BLaER1 (cell line): ENCODE measurements at regions not wholly inside any gene's neighbourhood (a gene's known extent, or its start where the extent isn't known, plus 50 kb on each side); places are given as distances from the start of the nearest gene placed in this dataset.
"Not testable (repeated sequence)": the region's sequence is repeated elsewhere in the genome, so short reads cannot be mapped to it uniquely, and the experiment has no call there.

Experiments used
- H3K27ac ChIP-seq: shearing (Covaris generic); formaldehyde crosslinking; 2 replicates; pipeline ENCODE4 v1.8.1; 2022
- H3K27me3 ChIP-seq: shearing (Covaris generic); formaldehyde crosslinking; 2 replicates; pipeline ENCODE4 v1.8.1; 2022
- H3K36me3 ChIP-seq: shearing (Covaris generic); formaldehyde crosslinking; 2 replicates; pipeline ENCODE4 v1.8.1; 2022
- H3K4me1 ChIP-seq: shearing (Covaris generic); formaldehyde crosslinking; 2 replicates; pipeline ENCODE4 v1.8.1; 2022
- H3K4me2 ChIP-seq: shearing (Covaris generic); formaldehyde crosslinking; 2 replicates; pipeline ENCODE4 v1.8.1; 2022
- H3K4me3 ChIP-seq: shearing (Covaris generic); formaldehyde crosslinking; 2 replicates; pipeline ENCODE4 v1.8.1; 2022
- H3K9ac ChIP-seq: shearing (Covaris generic); formaldehyde crosslinking; 2 replicates; pipeline ENCODE4 v1.8.1; 2022
- H3K9me3 ChIP-seq: shearing (Covaris generic); formaldehyde crosslinking; 2 replicates; pipeline ENCODE4 v1.8.1; 2022
- H4K20me1 ChIP-seq: shearing (Covaris generic); formaldehyde crosslinking; 2 replicates; pipeline ENCODE4 v1.8.1; 2022
- Cebpa-rat ChIP-seq: shearing (Covaris generic); IDR thresholded peaks from 2 replicates; pipeline ENCODE4 v1.8.1; 2022

GRCh38 chr9:31377358-31377757 is 1007.1 kb upstream of the ACO1 start:
- H3K4me1 ChIP-seq: no peaks in the 10 kb centered on the region
- no peaks in the 10 kb centered on the region for H3K27me3 ChIP-seq
- H3K27ac ChIP-seq: no peak overlapping the region
- H3K9me3 ChIP-seq: no peaks in the 10 kb centered on the region
- no peaks in the 10 kb centered on the region for H4K20me1 ChIP-seq
- H3K4me2 ChIP-seq: no peak overlapping the region
- no peaks in the 10 kb centered on the region for H3K36me3 ChIP-seq
- H3K9ac ChIP-seq: no peak overlapping the region
- TF ChIP-seq Cebpa-rat: no peak
- no peak overlapping the region for H3K4me3 ChIP-seq

DNA sequence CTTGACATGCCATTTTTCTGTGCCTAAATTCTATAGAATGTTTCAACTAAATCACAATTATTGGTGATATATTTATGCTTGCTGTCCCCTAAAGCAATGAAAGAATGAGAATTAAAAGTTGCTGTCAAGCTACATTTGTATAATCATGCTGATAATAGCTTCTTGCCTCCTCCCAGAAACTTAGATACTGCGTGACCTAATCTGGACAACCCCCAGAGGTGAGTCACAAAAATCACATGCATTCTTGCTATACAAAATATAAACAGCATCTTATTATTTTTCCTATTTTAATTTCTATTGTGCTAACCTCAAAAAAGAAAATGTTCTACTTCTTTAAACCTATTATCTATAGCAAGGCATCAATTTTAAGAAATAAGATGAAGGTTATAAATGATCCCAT is 995.8 kb upstream of the ACO1 start:
- Histone ChIP-seq H3K4me3 (no peak overlapping the region), H3K9me3 (no peaks in the 10 kb centered on the region), H3K4me2 (no peak overlapping the region), H3K27me3 (no peaks in the 10 kb centered on the region), H3K36me3 (no peaks in the 10 kb centered on the region), H3K4me1 (peaks cover 6% of the 10 kb centered on the region; the same call in 1 of the 2 replicates), H4K20me1 (no peaks in the 10 kb centered on the region), H3K27ac (no peak overlapping the region), H3K9ac (no peak overlapping the region)
- no peak for TF ChIP-seq Cebpa-rat

DNA sequence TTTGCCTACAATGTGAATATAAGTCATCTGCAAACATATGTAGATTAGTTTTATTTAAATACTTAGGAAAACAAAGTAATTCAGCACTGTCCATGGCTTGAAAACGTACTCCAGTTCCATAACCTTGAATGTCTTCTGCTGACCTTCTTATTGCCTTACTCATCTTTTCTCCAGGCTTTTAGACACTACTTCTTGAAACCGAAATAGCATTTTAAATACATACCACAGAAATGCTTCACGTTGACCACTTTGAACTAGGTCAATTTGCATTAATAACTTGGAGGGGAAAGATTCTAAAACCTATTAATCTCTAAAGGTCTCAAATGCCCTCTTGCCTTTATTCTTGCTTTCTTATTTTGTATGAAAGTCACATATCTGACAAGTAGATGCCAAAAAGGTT is 995.4 kb upstream of the ACO1 start:
- peaks cover 9% of the 10 kb centered on the region; the same call in 1 of the 2 replicates for H3K4me1 ChIP-seq
- no peak overlapping the region for H3K9ac ChIP-seq
- H3K4me3 ChIP-seq: no peak overlapping the region
- H3K27ac ChIP-seq: no peak overlapping the region
- H3K4me2 ChIP-seq: no peak overlapping the region
- H4K20me1 ChIP-seq: no peaks in the 10 kb centered on the region
- no peaks in the 10 kb centered on the region for H3K27me3 ChIP-seq
- TF ChIP-seq Cebpa-rat: no peak
- H3K9me3 ChIP-seq: no peaks in the 10 kb centered on the region
- no peaks in the 10 kb centered on the region for H3K36me3 ChIP-seq

GRCh38 chr9:31390403-31391025 is 993.9 kb upstream of the ACO1 start:
- no peaks in the 10 kb centered on the region for H3K9me3 ChIP-seq

DNA sequence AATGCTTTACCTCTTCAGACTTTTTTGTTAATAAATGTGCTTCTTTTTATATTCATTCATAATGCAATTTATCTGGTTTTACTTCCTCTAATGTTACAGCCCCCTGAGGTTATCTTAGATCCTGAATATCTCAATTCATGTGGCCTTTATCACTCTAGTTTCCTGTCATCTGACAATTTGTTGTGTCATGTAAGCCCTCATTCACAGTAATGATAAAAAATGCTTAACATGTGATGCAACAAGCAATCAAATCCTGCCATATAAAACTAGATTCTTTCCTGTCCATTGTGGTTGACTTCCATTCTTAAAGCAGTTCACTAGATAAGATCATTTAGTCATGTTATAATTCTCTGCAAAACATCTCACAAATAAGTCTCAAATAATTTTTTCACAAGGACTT is 991.2 kb upstream of the ACO1 start:
- Histone ChIP-seq H3K9ac (no peak overlapping the region), H3K4me3 (no peak overlapping the region), H3K9me3 (no peaks in the 10 kb centered on the region), H3K4me2 (no peak overlapping the region), H3K36me3 (no peaks in the 10 kb centered on the region), H4K20me1 (no peaks in the 10 kb centered on the region), H3K27me3 (no peaks in the 10 kb centered on the region), H3K4me1 (peaks cover 9% of the 10 kb centered on the region; the same call in 1 of the 2 replicates), H3K27ac (no peak overlapping the region)
- no peak for TF ChIP-seq Cebpa-rat

More at GRCh38 chr9:31390403-31391025, 993.9 kb upstream of the ACO1 start:
- Histone ChIP-seq H3K4me2 (no peak overlapping the region), H3K4me3 (no peak overlapping the region), H3K36me3 (no peaks in the 10 kb centered on the region), H3K4me1 (peaks cover 9% of the 10 kb centered on the region; the same call in 1 of the 2 replicates), H4K20me1 (no peaks in the 10 kb centered on the region), H3K27me3 (no peaks in the 10 kb centered on the region), H3K9ac (no peak overlapping the region), H3K27ac (no peak overlapping the region)
- no peak for TF ChIP-seq Cebpa-rat

DNA sequence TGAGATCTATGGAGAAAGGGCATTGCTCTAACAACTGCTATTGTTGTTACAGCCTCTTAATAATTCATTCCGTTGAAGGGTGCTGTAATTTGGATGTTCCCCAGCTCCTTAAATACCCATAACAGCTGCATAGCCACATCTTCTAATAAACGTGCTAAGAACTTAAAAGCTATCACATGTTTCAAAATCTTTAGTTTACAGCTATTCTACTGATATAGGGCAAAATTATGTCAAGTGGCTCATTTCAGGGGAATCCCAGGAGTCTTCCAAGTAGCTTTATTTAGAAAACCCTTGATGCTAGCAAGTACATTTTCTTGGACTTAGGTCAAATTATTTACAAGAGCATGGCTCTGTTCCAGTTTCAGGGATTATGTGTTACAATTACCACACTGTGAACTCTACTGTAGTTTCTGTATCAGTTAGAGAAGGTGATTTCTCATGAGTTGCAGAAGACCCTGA is 990.4 kb upstream of the ACO1 start:
- Histone ChIP-seq H3K27me3 (no peaks in the 10 kb centered on the region), H3K9ac (no peak overlapping the region), H3K36me3 (no peaks in the 10 kb centered on the region), H4K20me1 (no peaks in the 10 kb centered on the region), H3K4me2 (no peak overlapping the region), H3K9me3 (no peaks in the 10 kb centered on the region), H3K4me1 (peaks cover 9% of the 10 kb centered on the region; the same call in 1 of the 2 replicates), H3K4me3 (no peak overlapping the region), H3K27ac (no peak overlapping the region)
- no peak for TF ChIP-seq Cebpa-rat

DNA sequence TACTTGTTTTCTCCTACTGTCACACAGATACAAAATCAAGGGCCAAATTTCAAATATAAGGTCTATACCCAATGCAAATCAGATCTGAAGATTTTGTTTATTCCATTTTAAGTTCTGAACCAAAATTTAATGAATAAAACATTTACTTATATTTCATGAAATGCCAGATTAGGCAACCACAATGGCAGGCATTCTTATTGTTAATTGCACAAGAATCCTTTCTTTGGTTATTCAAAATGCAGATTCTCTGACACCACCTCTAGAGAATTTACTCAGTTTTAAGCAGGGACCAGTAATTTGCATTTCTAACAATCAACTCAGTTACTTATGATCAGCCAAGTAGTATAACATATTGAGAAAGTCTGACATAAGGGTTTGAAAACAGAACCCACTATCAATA is 972.4 kb upstream of the ACO1 start:
- H4K20me1 ChIP-seq: no peaks in the 10 kb centered on the region
- H3K27me3 ChIP-seq: no peaks in the 10 kb centered on the region
- no peaks in the 10 kb centered on the region for H3K36me3 ChIP-seq
- H3K9me3 ChIP-seq: no peaks in the 10 kb centered on the region; the same call in 1 of the 2 replicates
- H3K4me2 ChIP-seq: no peak overlapping the region
- H3K27ac ChIP-seq: no peak overlapping the region
- no peak overlapping the region for H3K4me3 ChIP-seq
- H3K4me1 ChIP-seq: no peaks in the 10 kb centered on the region
- no peak overlapping the region for H3K9ac ChIP-seq
- TF ChIP-seq Cebpa-rat: no peak

DNA sequence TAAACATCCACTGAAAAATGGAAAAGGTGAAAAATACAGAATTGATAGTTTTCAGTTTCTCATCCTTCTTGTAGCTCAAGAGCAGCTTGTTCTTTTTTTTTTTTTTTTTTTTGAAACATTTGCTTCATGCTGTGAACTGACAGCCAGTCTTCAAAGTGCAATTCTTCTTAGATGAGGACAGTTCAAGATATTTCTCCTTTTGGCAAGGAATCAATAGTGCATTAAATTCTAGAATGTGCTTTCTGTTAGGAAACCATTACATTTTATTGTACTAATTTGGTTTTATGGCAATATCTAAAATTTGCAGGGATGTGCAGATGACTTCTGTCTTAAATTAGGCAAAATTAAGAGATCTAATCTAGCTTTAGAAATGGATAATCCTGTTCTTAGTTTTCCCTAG is 969.3 kb upstream of the ACO1 start:
- H3K4me2 ChIP-seq: no peak overlapping the region
- TF ChIP-seq Cebpa-rat: no peak
- no peaks in the 10 kb centered on the region for H3K36me3 ChIP-seq
- H3K27me3 ChIP-seq: no peaks in the 10 kb centered on the region
- no peaks in the 10 kb centered on the region for H4K20me1 ChIP-seq
- H3K27ac ChIP-seq: no peak overlapping the region
- H3K9ac ChIP-seq: no peak overlapping the region
- no peaks in the 10 kb centered on the region for H3K4me1 ChIP-seq
- no peaks in the 10 kb centered on the region; the same call in 1 of the 2 replicates for H3K9me3 ChIP-seq
- no peak overlapping the region for H3K4me3 ChIP-seq

- no peaks in the 10 kb centered on the region; the same call in 1 of the 2 replicates for H3K9me3 ChIP-seq
- TF ChIP-seq Cebpa-rat: no peak
- no peak overlapping the region for H3K4me2 ChIP-seq
These were observed 966.0 kb upstream of the ACO1 start for GRCh38 chr9:31418419-31418818.

DNA sequence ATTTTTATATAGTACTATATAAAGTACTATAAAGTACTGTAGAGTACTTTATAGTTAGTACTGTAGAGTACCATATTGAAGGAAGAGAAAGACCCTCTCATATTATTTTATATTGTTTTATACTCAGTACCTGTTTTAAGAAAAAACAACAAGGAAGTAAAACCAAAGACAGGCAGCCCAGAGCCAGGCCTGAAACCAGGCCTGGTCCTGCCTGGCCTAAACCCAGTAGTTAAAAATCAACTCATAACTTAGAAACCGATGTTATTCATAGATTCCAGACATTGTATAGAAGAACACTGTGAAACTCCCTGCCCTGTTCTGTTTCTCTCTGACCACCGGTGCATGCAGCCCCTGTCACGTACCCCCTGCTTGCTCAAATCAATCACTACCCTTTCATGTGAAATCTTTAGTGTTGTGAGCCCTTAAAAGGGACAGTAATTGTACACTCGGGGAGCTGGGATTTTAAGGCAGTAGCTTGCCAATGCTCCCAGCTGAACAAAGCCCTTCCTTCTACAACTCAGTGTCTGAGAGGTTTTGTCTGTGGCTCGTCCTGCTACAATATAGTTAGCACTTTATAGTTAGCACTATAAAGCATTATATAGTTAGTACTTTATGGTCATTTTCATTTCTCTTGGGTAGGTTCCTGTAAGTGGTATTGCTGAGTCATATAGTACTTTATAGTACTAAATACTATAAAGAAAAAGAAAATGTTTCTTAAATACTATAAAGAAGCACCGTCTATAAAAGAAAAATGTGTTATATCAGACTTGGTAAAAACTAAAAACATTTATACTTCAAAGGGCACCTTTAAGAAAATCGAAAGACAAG is 940.6 kb upstream of the ACO1 start:
- not testable (repeated sequence) for H3K27me3 ChIP-seq, H3K36me3 ChIP-seq

More at GRCh38 chr9:31418419-31418818, 966.0 kb upstream of the ACO1 start:
- no peak overlapping the region for H3K27ac ChIP-seq
- H3K9ac ChIP-seq: no peak overlapping the region
- no peak overlapping the region for H3K4me3 ChIP-seq
- no peaks in the 10 kb centered on the region for H4K20me1 ChIP-seq
- H3K4me1 ChIP-seq: no peaks in the 10 kb centered on the region
- no peaks in the 10 kb centered on the region for H3K27me3 ChIP-seq
- H3K36me3 ChIP-seq: no peaks in the 10 kb centered on the region

More for the DNA sequence above, 940.6 kb upstream of the ACO1 start:
- H3K9me3 ChIP-seq, H3K4me1 ChIP-seq, H4K20me1 ChIP-seq, H3K9ac ChIP-seq, H3K27ac ChIP-seq, H3K4me3 ChIP-seq, H3K4me2 ChIP-seq: not testable (repeated sequence)
